GM12875 (cell line): ENCODE measurements at regions not wholly inside any gene's neighbourhood (a gene's known extent, or its start where the extent isn't known, plus 50 kb on each side); places are given as distances from the start of the nearest gene placed in this dataset.

Experiments
- H3K4me3 ChIP-seq: one replicate; pipeline ENCODE4 v1.5.1; 2011; ENCODE audit warnings: low read depth, low read length, control low read depth
- CTCF ChIP-seq: IDR thresholded peaks from 2 replicates; pipeline ENCODE4 v1.5.1; 2011; ENCODE audit warnings: low read depth, mild to moderate bottlenecking, control low read depth, inconsistent platforms, low read length, moderate library complexity, borderline replicate concordance; ENCODE audit not compliant: insufficient read depth

DNA sequence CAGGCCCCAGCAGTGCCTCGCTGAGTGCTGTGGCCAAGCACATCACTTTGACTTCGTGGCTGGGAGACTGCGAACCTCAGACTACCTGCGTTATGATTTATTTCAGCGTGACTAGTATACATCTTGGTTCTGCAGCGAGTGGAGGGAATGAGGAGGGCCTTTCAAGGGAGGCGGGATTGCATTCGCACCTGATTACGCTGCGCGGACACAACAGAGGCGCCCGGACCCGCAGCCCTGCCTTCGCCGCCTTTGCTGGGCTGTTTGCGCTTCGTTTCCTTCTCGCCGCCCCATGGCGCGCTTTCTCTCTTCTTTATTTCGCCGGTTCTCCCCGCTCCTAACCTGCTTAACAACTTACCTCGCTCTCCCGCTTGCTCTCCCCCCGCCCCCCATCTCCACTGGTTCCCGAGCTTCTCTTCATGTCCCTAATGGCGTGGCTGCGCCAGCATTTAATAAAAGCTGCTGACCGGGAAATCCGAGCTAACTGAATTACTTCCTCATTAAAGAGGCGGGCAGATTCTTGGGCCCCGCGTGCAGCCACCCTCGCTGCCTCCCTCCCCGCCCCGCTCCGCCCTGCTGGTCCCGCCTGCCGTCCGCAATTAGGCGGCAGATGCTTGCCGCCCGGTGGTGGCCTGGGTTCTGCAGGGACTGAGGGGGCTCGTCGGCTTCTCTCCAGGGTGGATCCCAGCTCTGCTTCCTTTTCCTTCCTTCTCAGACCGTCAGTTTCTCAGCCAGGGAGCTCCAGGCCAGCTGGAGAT lies 257.6 kb upstream of the SDK2 start:
- H3K4me3 ChIP-seq, result no peak overlapping the region
- TF ChIP-seq CTCF, result no peak

DNA sequence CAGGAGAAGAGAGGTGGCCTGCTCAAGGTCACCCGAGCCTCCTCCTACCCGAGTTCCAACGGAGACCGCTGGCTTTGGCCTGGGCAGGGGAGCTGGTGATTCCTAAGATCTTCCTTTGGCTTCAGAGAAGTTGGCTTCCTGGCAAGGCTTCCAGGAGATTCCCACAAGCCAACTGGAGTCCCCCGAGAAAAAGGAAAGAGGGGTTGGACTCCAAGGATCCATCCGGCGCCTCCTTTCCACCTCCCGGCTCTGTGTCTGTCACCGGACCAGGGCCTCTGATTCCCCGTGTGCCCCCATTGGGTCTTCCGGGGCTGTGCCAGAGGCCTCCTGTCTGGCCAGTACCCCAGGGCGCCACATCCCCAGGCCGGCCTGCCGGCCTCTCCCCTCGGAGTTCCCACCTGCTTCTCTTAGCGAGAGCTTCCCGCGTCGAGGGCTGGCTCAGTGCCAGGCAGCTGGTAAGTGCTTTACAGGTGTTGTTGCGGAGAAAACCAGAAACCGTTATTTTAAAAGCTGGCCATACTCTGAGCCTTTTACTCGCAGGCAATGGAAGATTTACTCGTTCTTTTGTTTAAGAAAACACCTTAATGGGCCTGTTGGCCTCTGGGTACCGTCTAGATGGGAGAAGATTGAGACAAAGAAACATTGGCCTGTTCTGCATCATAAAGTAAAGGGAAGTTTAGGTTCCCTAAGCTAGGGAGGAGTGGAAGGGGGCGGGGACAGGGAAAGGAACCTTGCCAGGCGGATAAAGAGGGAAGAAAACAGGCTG lies 258.4 kb upstream of the SDK2 start:
- no peak overlapping the region for H3K4me3 ChIP-seq

GRCh38 chr17:73906896-73907870 lies 262.9 kb upstream of the SDK2 start:
- TF ChIP-seq CTCF, result no peak
- no peak overlapping the region for H3K4me3 ChIP-seq

More for the DNA sequence above, 258.4 kb upstream of the SDK2 start:
- TF ChIP-seq CTCF, result no peak

GRCh38 chr17:73909186-73909585 lies 264.9 kb upstream of the SDK2 start:
- TF ChIP-seq CTCF, result no peak

GRCh38 chr17:73910206-73910605 lies 266.0 kb upstream of the SDK2 start:
- H3K4me3 ChIP-seq, result no peak overlapping the region
- TF ChIP-seq CTCF, result no peak

More at GRCh38 chr17:73909186-73909585, 264.9 kb upstream of the SDK2 start:
- no peak overlapping the region for H3K4me3 ChIP-seq

DNA sequence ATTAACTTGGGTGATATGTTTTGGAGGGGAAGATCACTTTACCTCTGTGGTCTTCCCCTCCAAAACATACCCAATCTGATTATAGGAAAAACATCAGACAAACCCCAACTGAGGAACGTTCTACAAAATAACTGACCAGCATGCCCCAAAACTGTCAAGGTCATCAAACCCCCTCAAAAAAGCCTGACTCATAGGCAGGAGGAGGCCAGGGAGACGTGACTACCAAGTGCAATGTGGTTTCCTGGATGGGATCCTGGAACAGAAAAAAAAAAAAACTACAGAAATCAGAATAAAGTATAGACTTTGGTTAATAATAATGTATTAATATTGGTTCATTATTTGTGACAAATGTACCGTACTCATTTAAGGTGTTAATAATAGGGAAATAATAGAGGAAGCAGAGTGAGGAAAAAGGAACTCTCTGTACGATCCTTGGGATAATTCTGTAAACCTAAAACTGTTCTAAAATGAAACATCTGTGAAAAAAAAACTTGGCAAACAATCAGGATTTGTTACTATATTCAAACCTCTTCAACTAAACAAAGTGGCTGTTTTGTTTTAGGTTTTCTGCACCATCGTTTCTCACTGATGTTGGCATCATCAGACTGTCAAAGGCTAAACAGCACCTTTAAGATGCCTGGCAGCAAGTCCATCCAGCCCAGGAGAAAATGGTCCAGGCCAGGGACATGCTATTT lies 266.7 kb upstream of the SDK2 start:
- TF ChIP-seq CTCF, result no peak
- H3K4me3 ChIP-seq, result no peak overlapping the region
